HCT116 (cell line): ENCODE measurements at regions not wholly inside any gene's neighbourhood (a gene's known extent, or its start where the extent isn't known, plus 50 kb on each side); places are given as distances from the start of the nearest gene placed in this dataset.

Source experiments
- ATAC-seq: fragments of 200-7000 bp; cut with Tn5 transposase; 2 replicates; pipeline ENCODE4 v1.9.1; 2020; ENCODE audit warnings: mild to moderate bottlenecking, moderate library complexity
- BruUV-seq: library from RNA; stranded (reverse); fragments of 400-500 nt; replicated peaks from 2 replicates; lab custom pipeline; 2021; lab: Mats Ljungman, UMichigan
- CTCF ChIA-PET: fragments of 300-600 bp; sonication (Branson Sonifier 250); formaldehyde crosslinking; loops from one replicate; lab custom pipeline; 2021; ENCODE audit warnings: antibody characterized with exemption; lab: Charles Lee
- POLR2A ChIA-PET: fragments of 300-600, 350-600 bp; sonication (Branson Sonifier 250); formaldehyde crosslinking; loops from one replicate; lab custom pipeline; 2021; ENCODE audit warnings: antibody characterized with exemption; lab: Charles Lee
- RAD21 ChIA-PET, 2 experiments: fragments of 300-600 bp; sonication (Branson Sonifier 250); formaldehyde crosslinking; loops; one replicate each; lab custom pipeline; 2023; ENCODE audit warnings: low total read pairs in 2 of 2; ENCODE audit not compliant: uncharacterized antibody in 2 of 2, unreplicated experiment in 2 of 2, low non-redundant PET in 1 of 2; lab: Charles Lee
- DNase-seq: peaks from one replicate; pipeline ENCODE4 v3.0.0-alpha.2; 2010; ENCODE audit warnings: low read depth, low spot score
- H2AFZ ChIP-seq: fragments of 200-600 bp; shearing (Covaris generic), sonication (generic); 2 replicates; pipeline ENCODE4 v1.6.1; 2017; ENCODE audit warnings: low read depth, mixed run types, mixed read lengths, antibody characterized with exemption, low read length; ENCODE audit not compliant: poor library complexity, severe bottlenecking
- H3K27ac ChIP-seq: 2 replicates; pipeline ENCODE4 v1.5.1; 2012; ENCODE audit warnings: low read depth, low read length
- H3K27me3 ChIP-seq: fragments of 200-600 bp; sonication (generic); 2 replicates; pipeline ENCODE4 v1.6.1; 2016; ENCODE audit warnings: mixed run types, low read length, mixed read lengths; ENCODE audit not compliant: insufficient read depth
- H3K36me3 ChIP-seq, 2 experiments: fragments of 200-500 bp in 1 of 2; fragments of 200-600 bp in 1 of 2; sonication (Bioruptor generic) in 1 of 2; sonication (generic) in 1 of 2; 2 replicates each; pipeline versions ENCODE4 v1.5.1 to v1.6.1; 2014 to 2016; ENCODE audit warnings: low read length in 2 of 2, inconsistent platforms in 1 of 2, mixed read lengths in 1 of 2, mixed run types in 1 of 2; ENCODE audit not compliant: insufficient read depth in 2 of 2, control insufficient read depth in 1 of 2
- H3K4me1 ChIP-seq, 2 experiments: fragments of 200-600 bp in 1 of 2; sonication (generic) in 1 of 2; 2 replicates each; pipeline versions ENCODE4 v1.5.1 to v1.6.1; 2012 to 2017; ENCODE audit warnings: low read length in 2 of 2, inconsistent platforms in 1 of 2, mild to moderate bottlenecking in 1 of 2, mixed read lengths in 1 of 2, mixed run types in 1 of 2, moderate library complexity in 1 of 2; ENCODE audit not compliant: insufficient read depth in 2 of 2, control insufficient read depth in 1 of 2
- H3K4me2 ChIP-seq: fragments of 200-600 bp; sonication (generic); 2 replicates; pipeline ENCODE4 v1.6.1; 2017; ENCODE audit warnings: mixed run types, low read length, mixed read lengths
- H3K4me3 ChIP-seq, 2 experiments: fragments of 200-600 bp in 1 of 2; sonication (generic) in 1 of 2; replicated peaks in 1 of 2; 2 replicates each; pipeline ENCODE4 v1.5.1; 2011 to 2016; ENCODE audit warnings: low read length in 2 of 2, control low read depth in 1 of 2, low read depth in 1 of 2, mild to moderate bottlenecking in 1 of 2, mixed read lengths in 1 of 2, mixed run types in 1 of 2
- H3K79me2 ChIP-seq: fragments of 200-600 bp; sonication (generic); 2 replicates; pipeline ENCODE4 v1.6.1; 2017; ENCODE audit warnings: mild to moderate bottlenecking, mixed run types, low read length, moderate library complexity, mixed read lengths; ENCODE audit not compliant: insufficient read depth
- H3K9ac ChIP-seq: fragments of 200-600 bp; sonication (generic); 2 replicates; pipeline ENCODE4 v1.6.1; 2016; ENCODE audit warnings: low read length, mixed read lengths
- H3K9me2 ChIP-seq: fragments of 200-600 bp; sonication (generic), shearing (Covaris generic); 2 replicates; pipeline ENCODE4 v1.6.1; 2017; ENCODE audit warnings: mixed run types, mild to moderate bottlenecking, moderate library complexity; ENCODE audit not compliant: insufficient read depth
- H3K9me3 ChIP-seq, 2 experiments: fragments of 200-500 bp in 1 of 2; fragments of 200-600 bp in 1 of 2; sonication (Bioruptor generic) in 1 of 2; sonication (generic) in 1 of 2; 2 replicates each; pipeline ENCODE4 v1.6.1; 2014 to 2017; ENCODE audit warnings: low read length in 2 of 2, mixed read lengths in 2 of 2, inconsistent platforms in 1 of 2, low read depth in 1 of 2, mild to moderate bottlenecking in 1 of 2, mixed run types in 1 of 2, moderate library complexity in 1 of 2; ENCODE audit not compliant: control insufficient read depth in 1 of 2, insufficient read depth in 1 of 2
- H4K20me1 ChIP-seq: fragments of 200-600 bp; sonication (generic), shearing (Covaris generic); 2 replicates; pipeline ENCODE4 v1.6.1; 2017; ENCODE audit warnings: mixed run types, mild to moderate bottlenecking, moderate library complexity; ENCODE audit not compliant: insufficient read depth
- CBX3 ChIP-seq: IDR thresholded peaks from 2 replicates; pipeline ENCODE4 v1.6.1; 2012; ENCODE audit warnings: low read depth
- CEBPB ChIP-seq: IDR thresholded peaks from 2 replicates; pipeline ENCODE4 v1.6.1; 2012; ENCODE audit warnings: low read depth
- EGR1 ChIP-seq: IDR thresholded peaks from 2 replicates; pipeline ENCODE4 v1.6.1; 2012; ENCODE audit warnings: low read depth
- POLR2A ChIP-seq: IDR thresholded peaks from 2 replicates; pipeline ENCODE4 v1.7.0; 2011; ENCODE audit warnings: borderline replicate concordance; ENCODE audit not compliant: insufficient read depth, insufficient read length; ENCODE audit errors: extremely low read depth
- POLR2AphosphoS5 ChIP-seq: IDR thresholded peaks from 2 replicates; pipeline ENCODE4 v1.6.1; 2011; ENCODE audit warnings: mild to moderate bottlenecking, low read depth, low read length, moderate library complexity
- REST ChIP-seq: IDR thresholded peaks from 2 replicates; pipeline ENCODE4 v1.6.1; 2012; ENCODE audit warnings: low read depth
- ZBTB33 ChIP-seq: IDR thresholded peaks from 2 replicates; pipeline ENCODE4 v1.6.1; 2011; ENCODE audit warnings: mild to moderate bottlenecking, low read length, moderate library complexity; ENCODE audit not compliant: insufficient replicate concordance; ENCODE audit errors: extremely low read depth
- ZFX ChIP-seq: fragments of 450-650 bp; IDR thresholded peaks from 2 replicates; pipeline ENCODE4 v1.6.1; 2017
- intact Hi-C: fragments of 100-400 bp; cut with micrococcal nuclease; formaldehyde crosslinking; loops from 2 replicates; pipeline ENCODE4 v1.10.0; 2022

GRCh38 chr9:11779971-11780370, 913.2 kb upstream of the TYRP1 start:
- H2AFZ ChIP-seq = no peak overlapping the region
- ATAC-seq = no peak
- ChIA-PET POLR2A (no interaction called here), CTCF (no interaction called here), RAD21 (no interaction called here)
- no peaks in the 10 kb centered on the region for H4K20me1 ChIP-seq
- H3K27ac ChIP-seq = no peak overlapping the region
- H3K4me2 ChIP-seq = no peak overlapping the region
- no peak overlapping the region for H3K9ac ChIP-seq
- no peaks in the 10 kb centered on the region for H3K36me3 ChIP-seq
- peaks cover 0 to 11% of the 10 kb centered on the region in 2 experiments; a peak in 2 of 4 replicates for H3K9me3 ChIP-seq
- no peak overlapping the region for H3K4me3 ChIP-seq
- DNase-seq = no peak
- TF ChIP-seq POLR2A (no peak), ZBTB33 (no peak), POLR2AphosphoS5 (no peak), EGR1 (no peak), CBX3 (no peak), REST (no peak), CEBPB (no peak), ZFX (no peak)
- TF ChIP-seq, all 23 proteins: peak for 0
- no peaks in the 10 kb centered on the region for H3K4me1 ChIP-seq
- H3K27me3 ChIP-seq = no peaks in the 10 kb centered on the region
- no TSS peak for BruUV-seq
- no peaks in the 10 kb centered on the region for H3K79me2 ChIP-seq
- intact Hi-C loops = no loop called here
- no peaks in the 10 kb centered on the region for H3K9me2 ChIP-seq
